CD8-positive, alpha-beta memory T cell (primary cell): ENCODE measurements at regions not wholly inside any gene's neighbourhood (a gene's known extent, or its start where the extent isn't known, plus 50 kb on each side); places are given as distances from the start of the nearest gene placed in this dataset.

Source experiments
- CTCF ChIA-PET: fragments of 350-600 bp; sonication (Branson Sonifier 250); formaldehyde crosslinking; loops from one replicate; lab custom pipeline; 2021; ENCODE audit warnings: antibody characterized with exemption; lab: Charles Lee
- POLR2A ChIA-PET: fragments of 350-600 bp; sonication (Branson Sonifier 250); formaldehyde crosslinking; loops from one replicate; lab custom pipeline; 2021; ENCODE audit warnings: antibody characterized with exemption; lab: Charles Lee
- DNase-seq, 5 donors: peaks; one replicate each; pipeline versions ENCODE4 v3.0.0 to v3.0.0-alpha.2; 2020 to 2022; ENCODE audit warnings: mixed read lengths in 1 of 5
- H3K27ac ChIP-seq: one replicate; pipeline ENCODE4 v1.7.0; 2013; ENCODE audit warnings: low read depth, mild to moderate bottlenecking, low read length, moderate library complexity
- H3K27me3 ChIP-seq: 2 replicates; pipeline ENCODE4 v1.7.0; 2013; ENCODE audit warnings: low read length, mild to moderate bottlenecking; ENCODE audit not compliant: insufficient read depth, poor library complexity, severe bottlenecking
- H3K36me3 ChIP-seq: 2 replicates; pipeline ENCODE4 v1.7.0; 2013; ENCODE audit warnings: mild to moderate bottlenecking, low read length, moderate library complexity; ENCODE audit not compliant: insufficient read depth
- H3K4me1 ChIP-seq: 2 replicates; pipeline ENCODE4 v1.7.0; 2013; ENCODE audit warnings: mild to moderate bottlenecking, low read length, moderate library complexity; ENCODE audit not compliant: insufficient read depth
- H3K4me3 ChIP-seq: 2 replicates; pipeline ENCODE4 v1.7.0; 2013; ENCODE audit warnings: mild to moderate bottlenecking, low read length
- H3K9me3 ChIP-seq: 2 replicates; pipeline ENCODE4 v1.7.0; 2013; ENCODE audit warnings: mild to moderate bottlenecking, low read length
- H3K27ac Mint-ChIP-seq, 8 donors: one replicate each; pipeline ENCODE4 v1.8.0; 2020 to 2021; ENCODE audit warnings: mixed read lengths in 8 of 8, mild to moderate bottlenecking in 6 of 8, inconsistent platforms in 3 of 8, moderate library complexity in 3 of 8
- H3K27me3 Mint-ChIP-seq, 2 donors: one replicate each; pipeline ENCODE4 v1.8.0; 2020 to 2021; ENCODE audit warnings: mixed read lengths in 2 of 2, mild to moderate bottlenecking in 1 of 2, moderate library complexity in 1 of 2
- H3K36me3 Mint-ChIP-seq, 3 donors: one replicate each; pipeline ENCODE4 v1.8.0; 2020 to 2021; ENCODE audit warnings: mixed read lengths in 3 of 3, inconsistent platforms in 1 of 3, mild to moderate bottlenecking in 1 of 3
- H3K4me1 Mint-ChIP-seq, 3 donors: one replicate each; pipeline ENCODE4 v1.8.0; 2020 to 2021; ENCODE audit warnings: mixed read lengths in 3 of 3, inconsistent platforms in 1 of 3, mild to moderate bottlenecking in 1 of 3
- H3K4me3 Mint-ChIP-seq, 7 donors: one replicate each; pipeline ENCODE4 v1.8.0; 2020 to 2021; ENCODE audit warnings: mixed read lengths in 7 of 7, mild to moderate bottlenecking in 6 of 7, moderate library complexity in 4 of 7, inconsistent platforms in 2 of 7
- H3K9me3 Mint-ChIP-seq, 5 donors: one replicate each; pipeline ENCODE4 v1.8.0; 2020 to 2022; ENCODE audit warnings: mixed read lengths in 5 of 5, mild to moderate bottlenecking in 3 of 5, moderate library complexity in 2 of 5, inconsistent platforms in 1 of 5

- H3K9me3 Mint-ChIP-seq, result no peaks in the 10 kb centered on the region
- H3K4me1 Mint-ChIP-seq, result peaks cover 0 to 9% (median 6%) of the 10 kb centered on the region in 3 donors
- ChIA-PET CTCF (no interaction called here), POLR2A (no interaction called here)
- peak overlapping the region in 1 of 8 donors; percentile 74 for H3K27ac Mint-ChIP-seq
- no peak overlapping the region for H3K4me3 Mint-ChIP-seq
- H3K4me3 ChIP-seq, result no peak overlapping the region
- H3K36me3 ChIP-seq, result no peaks in the 10 kb centered on the region
- H3K9me3 ChIP-seq, result no peaks in the 10 kb centered on the region
- DNase-seq, result no peak
- H3K4me1 ChIP-seq, result no peaks in the 10 kb centered on the region
- no peaks in the 10 kb centered on the region for H3K36me3 Mint-ChIP-seq
- peaks cover 12% of the 10 kb centered on the region in 2 donors for H3K27me3 Mint-ChIP-seq
- H3K27ac ChIP-seq, result no peak overlapping the region
- no peaks in the 10 kb centered on the region for H3K27me3 ChIP-seq
Measured at GRCh38 chr12:94762943-94763342, 112.6 kb upstream of the TMCC3 start.

- H3K27ac Mint-ChIP-seq, result peak overlapping the region in 1 of 8 donors; percentile 18
- CTCF ChIA-PET, result interaction anchor here (1.0 to 1.6 kb wide), 2 partner anchors 10 kb away, joined by 3 to 4 read pairs; no protein-coding TSS in a partner anchor
- Histone ChIP-seq H3K4me1 (no peaks in the 10 kb centered on the region), H3K27me3 (no peaks in the 10 kb centered on the region), H3K4me3 (no peak overlapping the region), H3K36me3 (no peaks in the 10 kb centered on the region), H3K27ac (no peak overlapping the region), H3K9me3 (no peaks in the 10 kb centered on the region)
- H3K4me3 Mint-ChIP-seq, result no peak overlapping the region
- no peak for DNase-seq
- H3K9me3 Mint-ChIP-seq, result no peaks in the 10 kb centered on the region
- peaks cover 10 to 11% of the 10 kb centered on the region in 2 donors for H3K27me3 Mint-ChIP-seq
- H3K36me3 Mint-ChIP-seq, result no peaks in the 10 kb centered on the region
- peaks cover 0 to 9% (median 6%) of the 10 kb centered on the region in 3 donors for H3K4me1 Mint-ChIP-seq
- POLR2A ChIA-PET, result no interaction called here
Measured at GRCh38 chr12:94762259-94762942, 112.0 kb upstream of the TMCC3 start.

- Histone ChIP-seq H3K4me1 (no peaks in the 10 kb centered on the region), H3K9me3 (no peaks in the 10 kb centered on the region), H3K27me3 (no peaks in the 10 kb centered on the region), H3K27ac (no peak overlapping the region), H3K4me3 (no peak overlapping the region), H3K36me3 (no peaks in the 10 kb centered on the region)
- Mint-ChIP-seq H3K4me3 (no peak overlapping the region), H3K9me3 (no peaks in the 10 kb centered on the region), H3K27me3 (peaks cover 6 to 8% of the 10 kb centered on the region in 2 donors), H3K27ac (no peak overlapping the region), H3K4me1 (peaks cover 0 to 9% (median 6%) of the 10 kb centered on the region in 3 donors), H3K36me3 (no peaks in the 10 kb centered on the region)
- ChIA-PET CTCF (interaction anchor here (1.0 to 1.6 kb wide), 2 partner anchors 9 to 11 kb away, joined by 3 to 4 read pairs; no protein-coding TSS in a partner anchor), POLR2A (no interaction called here)
- no peak for DNase-seq
Measured at GRCh38 chr12:94761559-94761958, 111.2 kb upstream of the TMCC3 start.

GRCh38 chr12:94760786-94761185, 110.4 kb upstream of the TMCC3 start:
- peaks cover 4 to 5% of the 10 kb centered on the region in 2 donors for H3K27me3 Mint-ChIP-seq
- CTCF ChIA-PET, result interaction anchor here (1.6 kb wide), 1 partner anchor 11 kb away, joined by 4 read pairs; no protein-coding TSS in a partner anchor
- H3K27me3 ChIP-seq, result no peaks in the 10 kb centered on the region
- H3K9me3 ChIP-seq, result no peaks in the 10 kb centered on the region
- H3K4me3 Mint-ChIP-seq, result no peak overlapping the region
- no peaks in the 10 kb centered on the region for H3K9me3 Mint-ChIP-seq
- no peaks in the 10 kb centered on the region for H3K36me3 ChIP-seq
- H3K27ac ChIP-seq, result no peak overlapping the region
- peaks cover 0 to 9% (median 6%) of the 10 kb centered on the region in 3 donors for H3K4me1 Mint-ChIP-seq
- DNase-seq, result no peak
- H3K4me3 ChIP-seq, result no peak overlapping the region
- H3K4me1 ChIP-seq, result no peaks in the 10 kb centered on the region
- H3K27ac Mint-ChIP-seq, result no peak overlapping the region
- no peaks in the 10 kb centered on the region for H3K36me3 Mint-ChIP-seq
- POLR2A ChIA-PET, result no interaction called here

- Mint-ChIP-seq H3K36me3 (no peaks in the 10 kb centered on the region), H3K27ac (no peak overlapping the region), H3K4me3 (no peak overlapping the region), H3K9me3 (no peaks in the 10 kb centered on the region), H3K4me1 (no peaks in the 10 kb centered on the region), H3K27me3 (peaks cover 5 to 19% of the 10 kb centered on the region in 2 donors)
- DNase-seq, result no peak
- Histone ChIP-seq H3K9me3 (no peaks in the 10 kb centered on the region), H3K36me3 (no peaks in the 10 kb centered on the region), H3K4me1 (no peaks in the 10 kb centered on the region), H3K4me3 (no peak overlapping the region), H3K27ac (no peak overlapping the region), H3K27me3 (no peaks in the 10 kb centered on the region)
- ChIA-PET CTCF (no interaction called here), POLR2A (no interaction called here)
Measured at GRCh38 chr12:94756789-94757188, 106.4 kb upstream of the TMCC3 start.

- Histone ChIP-seq H3K4me1 (no peaks in the 10 kb centered on the region), H3K27me3 (no peaks in the 10 kb centered on the region), H3K27ac (no peak overlapping the region), H3K4me3 (no peak overlapping the region), H3K36me3 (no peaks in the 10 kb centered on the region), H3K9me3 (no peaks in the 10 kb centered on the region)
- DNase-seq, result no peak
- ChIA-PET POLR2A (no interaction called here), CTCF (no interaction called here)
- H3K4me3 Mint-ChIP-seq, result no peak overlapping the region
- peaks cover 5 to 22% of the 10 kb centered on the region in 2 donors for H3K27me3 Mint-ChIP-seq
- H3K27ac Mint-ChIP-seq, result no peak overlapping the region
- no peaks in the 10 kb centered on the region for H3K4me1 Mint-ChIP-seq
- H3K9me3 Mint-ChIP-seq, result no peaks in the 10 kb centered on the region
- H3K36me3 Mint-ChIP-seq, result no peaks in the 10 kb centered on the region
Measured at GRCh38 chr12:94755598-94755997, 105.2 kb upstream of the TMCC3 start.

- no peaks in the 10 kb centered on the region for H3K4me1 ChIP-seq
- H3K36me3 ChIP-seq, result no peaks in the 10 kb centered on the region
- Mint-ChIP-seq H3K4me3 (no peak overlapping the region), H3K4me1 (no peaks in the 10 kb centered on the region), H3K9me3 (no peaks in the 10 kb centered on the region), H3K27me3 (peaks cover 5 to 25% of the 10 kb centered on the region in 2 donors), H3K36me3 (no peaks in the 10 kb centered on the region), H3K27ac (no peak overlapping the region)
- H3K4me3 ChIP-seq, result no peak overlapping the region
- ChIA-PET CTCF (no interaction called here), POLR2A (no interaction called here)
- H3K27ac ChIP-seq, result no peak overlapping the region
- no peaks in the 10 kb centered on the region for H3K9me3 ChIP-seq
- no peaks in the 10 kb centered on the region for H3K27me3 ChIP-seq
- no peak for DNase-seq
Measured at GRCh38 chr12:94754653-94755052, 104.3 kb upstream of the TMCC3 start.

GRCh38 chr12:94753036-94753679, 102.8 kb upstream of the TMCC3 start:
- Mint-ChIP-seq H3K36me3 (no peaks in the 10 kb centered on the region), H3K27me3 (peaks cover 1 to 25% of the 10 kb centered on the region in 2 donors), H3K27ac (no peak overlapping the region), H3K4me1 (no peaks in the 10 kb centered on the region), H3K9me3 (no peaks in the 10 kb centered on the region), H3K4me3 (no peak overlapping the region)
- POLR2A ChIA-PET, result no interaction called here
- no peak for DNase-seq
- H3K36me3 ChIP-seq, result no peaks in the 10 kb centered on the region
- H3K27me3 ChIP-seq, result no peaks in the 10 kb centered on the region
- no peak overlapping the region for H3K27ac ChIP-seq
- H3K4me1 ChIP-seq, result no peaks in the 10 kb centered on the region
- CTCF ChIA-PET, result interaction anchor here (1.2 kb wide), 1 partner anchor 9 kb away, joined by 3 read pairs; no protein-coding TSS in a partner anchor
- no peaks in the 10 kb centered on the region for H3K9me3 ChIP-seq
- no peak overlapping the region for H3K4me3 ChIP-seq
